HUES64 (cell line): ENCODE measurements at regions not wholly inside any gene's neighbourhood (a gene's known extent, or its start where the extent isn't known, plus 50 kb on each side); places are given as distances from the start of the nearest gene placed in this dataset.

Experiments
- H3K27ac ChIP-seq: 2 replicates; pipeline ENCODE4 v1.7.0; 2013; ENCODE audit warnings: low read depth, low read length, inconsistent platforms
- H3K27me3 ChIP-seq: 2 replicates; pipeline ENCODE4 v1.6.1; 2013; ENCODE audit warnings: mild to moderate bottlenecking, low read length; ENCODE audit not compliant: insufficient read depth
- H3K36me3 ChIP-seq: 2 replicates; pipeline ENCODE4 v1.6.1; 2013; ENCODE audit warnings: mild to moderate bottlenecking, low read length; ENCODE audit not compliant: insufficient read depth
- H3K4me1 ChIP-seq: 2 replicates; pipeline ENCODE4 v1.6.1; 2013; ENCODE audit warnings: mild to moderate bottlenecking, low read length, moderate library complexity; ENCODE audit not compliant: insufficient read depth
- H3K4me3 ChIP-seq: 2 replicates; pipeline ENCODE4 v1.5.1; 2013; ENCODE audit warnings: mild to moderate bottlenecking, low read length, moderate library complexity
- H3K9ac ChIP-seq: 2 replicates; pipeline ENCODE4 v1.6.1; 2013; ENCODE audit warnings: mild to moderate bottlenecking, low read depth, low read length
- H3K9me3 ChIP-seq: 2 replicates; pipeline ENCODE4 v1.6.1; 2013; ENCODE audit warnings: low read depth, low read length; ENCODE audit not compliant: insufficient read depth
- WGBS: fragments of 150-250, 120-280 bp; methylation state at CpG from one replicate; pipeline ENCODE4 v1.1.7; 2013; ENCODE audit warnings: missing lambda C conversion rate; 5-methylcytosine and 5-hydroxymethylcytosine counted together

GRCh38 chr11:98600103-98600502 is 420.6 kb upstream of the CNTN5 start:
- H3K27ac ChIP-seq, result no peak overlapping the region
- no peaks in the 10 kb centered on the region for H3K4me1 ChIP-seq
- H3K27me3 ChIP-seq, result no peaks in the 10 kb centered on the region
- no peaks in the 10 kb centered on the region for H3K9me3 ChIP-seq
- 90% methylated on average over 3 of the region's 3 CpGs for WGBS
- H3K4me3 ChIP-seq, result no peak overlapping the region
- H3K36me3 ChIP-seq, result no peaks in the 10 kb centered on the region
- H3K9ac ChIP-seq, result no peak overlapping the region

- no peak overlapping the region for H3K9ac ChIP-seq
- no peaks in the 10 kb centered on the region for H3K27me3 ChIP-seq
- no peaks in the 10 kb centered on the region for H3K36me3 ChIP-seq
- WGBS, result 94% methylated on average over 7 of the region's 8 CpGs
- no peaks in the 10 kb centered on the region for H3K4me1 ChIP-seq
- H3K27ac ChIP-seq, result no peak overlapping the region
- H3K4me3 ChIP-seq, result no peak overlapping the region
- H3K9me3 ChIP-seq, result no peaks in the 10 kb centered on the region
These were observed 419.7 kb upstream of the CNTN5 start for GRCh38 chr11:98600786-98601773.

GRCh38 chr11:98616098-98616655 is 404.6 kb upstream of the CNTN5 start:
- Histone ChIP-seq H3K9me3 (peaks cover 44% of the 10 kb centered on the region), H3K27ac (no peak overlapping the region), H3K36me3 (no peaks in the 10 kb centered on the region), H3K9ac (no peak overlapping the region), H3K4me3 (no peak overlapping the region), H3K4me1 (no peaks in the 10 kb centered on the region), H3K27me3 (no peaks in the 10 kb centered on the region)

- Histone ChIP-seq H3K4me3 (no peak overlapping the region), H3K9me3 (peaks cover 44% of the 10 kb centered on the region), H3K4me1 (no peaks in the 10 kb centered on the region), H3K27ac (no peak overlapping the region), H3K36me3 (no peaks in the 10 kb centered on the region), H3K9ac (no peak overlapping the region), H3K27me3 (no peaks in the 10 kb centered on the region)
These were observed 399.0 kb upstream of the CNTN5 start for GRCh38 chr11:98621767-98622166.

DNA sequence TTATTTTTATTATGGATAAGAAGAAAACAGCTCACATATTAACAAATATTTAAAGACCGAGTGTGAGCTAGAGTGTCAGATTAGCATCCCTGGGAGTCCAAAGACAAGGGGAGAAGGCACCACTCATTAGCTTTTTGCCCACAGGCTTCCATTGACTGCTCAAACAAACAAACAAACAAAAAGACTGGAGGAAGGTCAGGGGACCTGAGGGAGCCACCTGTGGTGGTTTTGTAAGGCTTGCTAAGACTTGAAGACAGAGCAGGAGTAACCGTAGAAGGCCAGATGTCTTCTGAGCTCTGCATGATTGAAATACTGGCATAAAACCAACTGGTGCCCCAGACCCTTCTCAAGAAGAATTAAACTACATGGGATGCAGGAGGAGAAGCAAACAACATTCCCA is 395.2 kb upstream of the CNTN5 start:
- Histone ChIP-seq H3K9ac (no peak overlapping the region), H3K4me1 (no peaks in the 10 kb centered on the region), H3K36me3 (no peaks in the 10 kb centered on the region), H3K4me3 (no peak overlapping the region), H3K27ac (no peak overlapping the region), H3K27me3 (no peaks in the 10 kb centered on the region), H3K9me3 (peaks cover 8% of the 10 kb centered on the region)
- 76% methylated on average over 2 of the region's 2 CpGs for WGBS

GRCh38 chr11:98630736-98631135 is 390.0 kb upstream of the CNTN5 start:
- Histone ChIP-seq H3K9ac (no peak overlapping the region), H3K36me3 (no peaks in the 10 kb centered on the region), H3K27me3 (no peaks in the 10 kb centered on the region), H3K4me3 (no peak overlapping the region), H3K27ac (no peak overlapping the region), H3K9me3 (no peaks in the 10 kb centered on the region), H3K4me1 (no peaks in the 10 kb centered on the region; the same call in 1 of the 2 replicates)
- WGBS, result 65% methylated on average over 8 of the region's 8 CpGs

GRCh38 chr11:98657711-98658110 is 363.0 kb upstream of the CNTN5 start:
- H3K9ac ChIP-seq, result no peak overlapping the region
- H3K27me3 ChIP-seq, result no peaks in the 10 kb centered on the region
- no peaks in the 10 kb centered on the region for H3K4me1 ChIP-seq
- no peaks in the 10 kb centered on the region for H3K36me3 ChIP-seq
- no peaks in the 10 kb centered on the region for H3K9me3 ChIP-seq
- H3K27ac ChIP-seq, result no peak overlapping the region
- no peak overlapping the region for H3K4me3 ChIP-seq

GRCh38 chr11:98659431-98659830 is 361.3 kb upstream of the CNTN5 start:
- H3K4me3 ChIP-seq, result no peak overlapping the region
- H3K9me3 ChIP-seq, result no peaks in the 10 kb centered on the region
- no peak overlapping the region for H3K27ac ChIP-seq
- no peaks in the 10 kb centered on the region for H3K4me1 ChIP-seq
- H3K9ac ChIP-seq, result no peak overlapping the region
- no peaks in the 10 kb centered on the region for H3K27me3 ChIP-seq
- no peaks in the 10 kb centered on the region for H3K36me3 ChIP-seq
- 90% methylated on average over 4 of the region's 4 CpGs for WGBS

DNA sequence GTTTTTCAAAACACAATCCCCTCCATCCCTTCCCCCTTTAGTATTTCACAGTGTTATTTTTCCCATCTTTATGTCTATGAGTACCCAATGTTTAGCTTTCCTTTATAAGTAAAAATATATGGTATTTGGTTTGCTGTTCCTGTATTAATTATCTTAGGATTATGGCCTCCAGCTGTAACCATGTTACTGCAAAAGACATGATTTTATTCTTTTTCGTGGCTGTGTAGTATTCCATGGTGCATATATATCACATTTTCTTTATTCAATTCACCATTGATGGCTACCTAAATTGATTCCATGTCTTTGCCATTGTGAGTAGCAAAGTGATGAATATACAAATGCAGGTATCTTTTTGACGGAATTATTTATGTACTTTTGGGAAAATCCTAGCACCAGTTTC is 346.4 kb upstream of the CNTN5 start:
- H3K27ac ChIP-seq, result no peak overlapping the region
- H3K9me3 ChIP-seq, result no peaks in the 10 kb centered on the region
- no peaks in the 10 kb centered on the region for H3K27me3 ChIP-seq
- H3K36me3 ChIP-seq, result no peaks in the 10 kb centered on the region
- H3K4me1 ChIP-seq, result 0 out of 2 replicates have a peak, but pooled peaks cover 1% of the 10 kb centered on the region
- no peak overlapping the region for H3K9ac ChIP-seq
- WGBS, result no CpG with 5 or more reads among the region's 2 CpGs
- H3K4me3 ChIP-seq, result no peak overlapping the region

DNA sequence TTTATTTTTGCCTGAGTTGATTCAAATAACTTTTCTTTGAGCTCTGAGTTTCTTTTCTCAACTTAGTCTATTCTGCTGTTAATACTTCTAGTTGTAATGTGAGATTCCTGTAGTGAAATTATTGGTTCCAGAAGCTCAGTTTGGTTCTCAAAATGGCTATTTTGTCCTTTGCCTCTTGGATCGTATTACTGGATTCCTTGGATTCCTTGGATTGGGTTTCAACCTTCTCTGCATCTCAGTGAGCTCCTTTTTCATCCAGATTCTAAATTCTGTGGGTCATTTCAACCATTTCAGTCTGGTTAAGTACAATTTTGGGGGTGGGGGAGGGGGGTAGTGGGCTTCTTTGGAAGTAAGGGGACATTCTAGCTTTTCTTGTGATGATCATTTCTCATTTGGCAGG is 341.1 kb upstream of the CNTN5 start:
- H3K27ac ChIP-seq, result no peak overlapping the region
- no peaks in the 10 kb centered on the region for H3K9me3 ChIP-seq
- no peaks in the 10 kb centered on the region for H3K36me3 ChIP-seq
- H3K27me3 ChIP-seq, result no peaks in the 10 kb centered on the region
- H3K9ac ChIP-seq, result no peak overlapping the region
- no peak overlapping the region for H3K4me3 ChIP-seq
- WGBS, result 87% methylated on average over 1 of the region's 1 CpG
- H3K4me1 ChIP-seq, result peaks cover 12% of the 10 kb centered on the region; the same call in 1 of the 2 replicates

- no peak overlapping the region for H3K4me3 ChIP-seq
- H3K9ac ChIP-seq, result no peak overlapping the region
- no peaks in the 10 kb centered on the region for H3K27me3 ChIP-seq
- no peaks in the 10 kb centered on the region for H3K4me1 ChIP-seq
- H3K9me3 ChIP-seq, result no peaks in the 10 kb centered on the region
- H3K36me3 ChIP-seq, result no peaks in the 10 kb centered on the region
- H3K27ac ChIP-seq, result no peak overlapping the region
- 94% methylated on average over 1 of the region's 1 CpG for WGBS
These were observed 319.2 kb upstream of the CNTN5 start for GRCh38 chr11:98701541-98701940.
